ENCODE measurements at regions not wholly inside any gene's neighbourhood (a gene's known extent, or its start where the extent isn't known, plus 50 kb on each side); places are given as distances from the start of the nearest gene placed in this dataset.

DNA sequence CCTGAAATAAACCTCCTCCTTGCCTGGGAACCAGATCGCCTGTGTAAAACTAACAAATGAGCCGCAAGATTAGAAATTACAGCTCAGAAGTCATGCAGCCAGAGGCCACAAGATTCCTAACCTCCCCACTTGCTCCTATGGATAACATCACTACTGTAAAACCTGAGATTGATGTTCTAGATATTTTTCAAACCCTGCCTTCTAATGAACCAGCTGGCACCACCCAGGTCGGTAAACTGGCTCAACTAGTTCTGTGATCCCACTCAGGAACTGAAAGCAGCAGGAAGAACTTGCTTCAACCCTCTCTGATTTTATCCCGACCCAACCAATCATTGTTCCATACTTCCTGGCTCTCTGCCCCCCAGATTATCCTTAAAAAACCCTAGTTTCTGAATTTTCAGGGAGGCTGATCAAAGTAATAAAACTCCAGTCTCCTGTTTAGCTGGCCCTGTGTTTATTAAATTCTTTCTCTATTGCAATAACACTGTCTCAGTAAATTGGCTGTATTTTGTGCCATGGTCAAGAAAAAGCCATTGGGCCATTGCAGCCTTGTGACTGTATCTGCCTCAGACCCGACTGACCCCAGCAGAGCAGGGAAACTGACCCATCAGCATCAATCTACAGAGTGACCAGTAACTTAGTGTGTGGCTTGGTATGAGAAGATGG lies 98.9 kb downstream of the RPLP1 start:
- Histone ChIP-seq H3K9me3 (peaks cover 16 to 18% of the 10 kb centered on the region in 2 donors), H3K4me3 (no peak overlapping the region), H3K27ac (no peak overlapping the region), H3K4me1 (no peaks in the 10 kb centered on the region), H3K36me3 (no peaks in the 10 kb centered on the region), H3K27me3 (no peaks in the 10 kb centered on the region)
- TF ChIP-seq POLR2AphosphoS5 (IDR thresholded peaks at IDR 0.05) (no peak), POLR2A (IDR thresholded peaks at IDR 0.05) (no peak)
- TF ChIP-seq, protein P1, sequence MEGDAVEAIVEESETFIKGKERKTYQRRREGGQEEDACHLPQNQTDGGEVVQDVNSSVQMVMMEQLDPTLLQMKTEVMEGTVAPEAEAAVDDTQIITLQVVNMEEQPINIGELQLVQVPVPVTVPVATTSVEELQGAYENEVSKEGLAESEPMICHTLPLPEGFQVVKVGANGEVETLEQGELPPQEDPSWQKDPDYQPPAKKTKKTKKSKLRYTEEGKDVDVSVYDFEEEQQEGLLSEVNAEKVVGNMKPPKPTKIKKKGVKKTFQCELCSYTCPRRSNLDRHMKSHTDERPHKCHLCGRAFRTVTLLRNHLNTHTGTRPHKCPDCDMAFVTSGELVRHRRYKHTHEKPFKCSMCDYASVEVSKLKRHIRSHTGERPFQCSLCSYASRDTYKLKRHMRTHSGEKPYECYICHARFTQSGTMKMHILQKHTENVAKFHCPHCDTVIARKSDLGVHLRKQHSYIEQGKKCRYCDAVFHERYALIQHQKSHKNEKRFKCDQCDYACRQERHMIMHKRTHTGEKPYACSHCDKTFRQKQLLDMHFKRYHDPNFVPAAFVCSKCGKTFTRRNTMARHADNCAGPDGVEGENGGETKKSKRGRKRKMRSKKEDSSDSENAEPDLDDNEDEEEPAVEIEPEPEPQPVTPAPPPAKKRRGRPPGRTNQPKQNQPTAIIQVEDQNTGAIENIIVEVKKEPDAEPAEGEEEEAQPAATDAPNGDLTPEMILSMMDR (IDR thresholded peaks at IDR 0.05) = no peak
- DNase-seq (ENCODE audit: low spot score in 2 of 2) = no peak
- intact Hi-C loops (cut with DNase I; ENCODE audit: low total_unique reads) = no loop called here

DNA sequence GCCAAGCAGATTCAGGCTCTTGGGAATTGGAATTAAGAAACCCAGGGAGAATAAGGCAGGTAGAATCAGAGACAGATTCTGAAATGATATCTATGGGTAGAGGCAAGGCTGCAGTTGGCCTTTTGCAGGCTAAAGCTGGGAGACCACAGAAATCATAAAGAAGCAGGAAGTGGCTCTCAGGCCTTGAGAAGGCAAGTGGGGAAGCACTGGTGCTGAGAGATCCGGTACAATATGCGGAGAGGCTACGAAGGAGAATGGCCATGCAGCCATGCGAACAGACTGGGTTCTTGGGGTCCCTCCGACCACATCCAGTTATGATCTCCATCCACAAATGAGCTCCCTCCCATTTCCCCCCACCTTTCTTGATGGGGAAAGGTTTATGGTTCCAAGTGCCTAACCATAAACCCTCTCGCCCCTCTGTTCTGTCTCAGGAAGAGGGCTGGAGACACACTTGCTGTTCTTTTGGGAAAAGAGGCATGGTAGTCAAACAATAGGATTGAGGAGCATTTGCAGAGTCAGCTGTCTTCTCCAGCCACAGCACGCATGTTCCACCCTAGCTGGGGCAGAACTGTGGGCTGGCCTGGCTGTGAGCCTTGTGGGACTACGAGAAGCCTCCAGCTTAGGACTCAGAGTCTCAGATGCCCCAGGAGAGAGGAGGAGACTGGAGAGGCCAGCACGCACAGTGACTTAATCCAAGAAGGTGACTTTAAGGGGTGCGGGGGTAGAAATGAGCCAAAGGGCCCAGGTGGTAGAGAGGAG lies 99.6 kb downstream of the RPLP1 start:
- no peaks in the 10 kb centered on the region for H3K4me1 ChIP-seq
- H3K9me3 ChIP-seq = peaks cover 16 to 18% of the 10 kb centered on the region in 2 donors
- intact Hi-C loops (cut with DNase I; ENCODE audit: low total_unique reads) = no loop called here
- no peak overlapping the region for H3K27ac ChIP-seq
- TF ChIP-seq POLR2A (IDR thresholded peaks at IDR 0.05) (no peak), POLR2AphosphoS5 (IDR thresholded peaks at IDR 0.05) (no peak)
- TF ChIP-seq, protein P1 (IDR thresholded peaks at IDR 0.05) = no peak
- H3K4me3 ChIP-seq = no peak overlapping the region
- H3K36me3 ChIP-seq = no peaks in the 10 kb centered on the region
- no peaks in the 10 kb centered on the region for H3K27me3 ChIP-seq
- no peak for DNase-seq (ENCODE audit: low spot score in 2 of 2)

DNA sequence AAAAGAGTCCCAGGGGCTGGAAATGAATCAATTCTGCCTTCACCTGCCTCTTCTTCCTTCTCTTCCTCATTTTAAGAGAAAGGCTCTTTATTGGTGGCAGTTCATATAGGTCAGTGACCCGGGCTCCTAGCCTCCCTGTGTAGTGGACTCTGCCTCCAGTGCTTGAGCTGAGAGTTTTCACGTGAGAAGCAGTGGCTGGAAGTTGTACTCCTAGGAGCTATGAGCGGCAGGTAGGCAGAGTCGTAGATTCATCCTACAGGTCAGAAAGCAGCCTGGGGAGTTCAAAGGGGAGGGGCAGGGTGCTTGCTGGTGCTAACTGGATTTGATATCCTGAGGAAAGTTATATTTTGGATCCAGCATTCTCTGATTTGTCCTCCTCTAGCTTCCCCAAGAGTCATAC lies 101.1 kb downstream of the RPLP1 start:
- DNase-seq (ENCODE audit: low spot score in 2 of 2) = no peak
- TF ChIP-seq POLR2A (IDR thresholded peaks at IDR 0.05) (no peak), POLR2AphosphoS5 (IDR thresholded peaks at IDR 0.05) (no peak)
- TF ChIP-seq, protein P1 (IDR thresholded peaks at IDR 0.05) = no peak
- intact Hi-C loops (cut with DNase I; ENCODE audit: low total_unique reads) = no loop called here
- Histone ChIP-seq H3K27ac (no peak overlapping the region), H3K27me3 (no peaks in the 10 kb centered on the region), H3K9me3 (peaks cover 16 to 18% of the 10 kb centered on the region in 2 donors), H3K36me3 (no peaks in the 10 kb centered on the region), H3K4me1 (no peaks in the 10 kb centered on the region), H3K4me3 (no peak overlapping the region)

DNA sequence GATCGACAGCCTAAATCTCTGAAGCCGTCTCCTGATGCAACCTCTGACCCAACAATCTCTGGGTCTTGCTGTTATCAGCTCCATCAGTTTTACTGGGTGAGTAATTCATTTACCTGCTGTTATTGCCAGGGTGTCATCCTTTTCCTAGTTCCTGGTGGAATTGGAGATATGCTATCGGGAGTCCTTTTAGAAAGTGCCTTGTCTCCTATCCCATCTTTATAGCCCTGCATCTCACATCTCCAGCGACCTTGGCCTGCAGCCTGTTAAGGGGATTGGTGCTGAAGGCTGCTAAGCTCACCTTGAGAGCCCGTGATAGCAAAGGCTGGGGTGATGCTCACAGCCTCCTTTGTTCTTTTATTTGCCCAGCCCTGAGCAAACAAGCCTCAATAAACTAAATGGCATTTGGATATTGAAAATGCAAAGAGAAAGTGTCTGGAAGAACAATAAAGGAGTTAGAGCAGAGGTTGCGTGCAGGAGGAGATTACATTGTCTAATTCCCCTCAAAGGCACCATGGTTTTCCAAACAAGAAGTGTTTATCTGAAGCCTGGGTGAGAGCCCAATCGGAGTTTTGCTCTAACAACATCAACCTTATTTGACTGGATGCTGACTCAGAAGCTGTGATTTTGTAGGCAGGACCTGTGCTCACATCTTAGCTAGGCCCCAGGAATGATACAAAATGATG lies 101.8 kb downstream of the RPLP1 start:
- Histone ChIP-seq H3K4me3 (no peak overlapping the region), H3K27me3 (no peaks in the 10 kb centered on the region), H3K27ac (no peak overlapping the region), H3K9me3 (peaks cover 16 to 18% of the 10 kb centered on the region in 2 donors), H3K36me3 (no peaks in the 10 kb centered on the region), H3K4me1 (no peaks in the 10 kb centered on the region)
- TF ChIP-seq POLR2A (IDR thresholded peaks at IDR 0.05) = no peak
- TF ChIP-seq POLR2AphosphoS5 (IDR thresholded peaks at IDR 0.05) = no peak
- TF ChIP-seq, protein P1 (IDR thresholded peaks at IDR 0.05) = no peak
- no peak for DNase-seq (ENCODE audit: low spot score in 2 of 2)
- intact Hi-C loops (cut with DNase I; ENCODE audit: low total_unique reads) = no loop called here

DNA sequence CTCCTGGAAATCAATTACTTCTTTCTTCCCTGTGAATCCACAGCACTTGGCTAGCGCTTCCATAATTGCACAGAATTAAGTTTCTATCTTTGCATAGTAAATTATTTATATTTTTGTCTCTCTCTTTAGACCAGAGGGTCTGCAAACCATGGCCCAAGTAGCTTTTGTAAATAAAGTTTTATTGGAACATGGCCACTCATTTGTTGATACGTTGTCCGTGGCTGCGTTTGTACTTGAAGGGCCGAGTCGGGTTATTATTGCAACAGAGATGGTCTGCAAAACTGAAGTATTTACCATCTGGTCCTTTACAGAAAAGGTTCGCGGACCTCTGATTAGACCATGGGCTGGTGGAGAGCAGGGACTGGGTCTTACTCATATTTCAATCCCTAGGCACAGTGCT lies 102.5 kb downstream of the RPLP1 start:
- TF ChIP-seq, protein P1 (IDR thresholded peaks at IDR 0.05) = no peak
- TF ChIP-seq POLR2AphosphoS5 (IDR thresholded peaks at IDR 0.05) (no peak), POLR2A (IDR thresholded peaks at IDR 0.05) (no peak)
- peaks cover 16 to 18% of the 10 kb centered on the region in 2 donors for H3K9me3 ChIP-seq
- no peaks in the 10 kb centered on the region for H3K36me3 ChIP-seq
- no peak overlapping the region for H3K27ac ChIP-seq
- no peaks in the 10 kb centered on the region for H3K4me1 ChIP-seq
- H3K4me3 ChIP-seq = no peak overlapping the region
- no peaks in the 10 kb centered on the region for H3K27me3 ChIP-seq
- no peak for DNase-seq (ENCODE audit: low spot score in 2 of 2)
- intact Hi-C loops (cut with DNase I; ENCODE audit: low total_unique reads) = no loop called here
